DND-41 (cell line): ENCODE measurements at regions not wholly inside any gene's neighbourhood (a gene's known extent, or its start where the extent isn't known, plus 50 kb on each side); places are given as distances from the start of the nearest gene placed in this dataset.

Source experiments
- ATAC-seq: fragments of 200-7000 bp; cut with Tn5 transposase; 3 replicates; pipeline ENCODE4 v1.9.1; 2021; ENCODE audit warnings: low read depth; ENCODE audit not compliant: insufficient read depth
- DNase-seq: peaks from one replicate; pipeline ENCODE4 v3.0.0-alpha.2; 2020
- H2AFZ ChIP-seq: 2 replicates; pipeline ENCODE4 v1.6.0; 2012; ENCODE audit warnings: low read depth, low read length
- H3K27ac ChIP-seq: 2 replicates; pipeline ENCODE4 v1.5.1; 2012; ENCODE audit warnings: low read length, inconsistent platforms
- H3K27me3 ChIP-seq: fragments of 200-600 bp; sonication (generic); 2 replicates; pipeline ENCODE4 v1.6.0; 2012; ENCODE audit warnings: low read length, mild to moderate bottlenecking, inconsistent platforms; ENCODE audit not compliant: insufficient read depth, poor library complexity
- H3K36me3 ChIP-seq: 2 replicates; pipeline ENCODE4 v1.5.1; 2012; ENCODE audit warnings: low read length, inconsistent platforms; ENCODE audit not compliant: insufficient read depth
- H3K4me1 ChIP-seq: 2 replicates; pipeline ENCODE4 v1.5.1; 2012; ENCODE audit warnings: mild to moderate bottlenecking, low read length; ENCODE audit not compliant: insufficient read depth
- H3K4me2 ChIP-seq: 2 replicates; pipeline ENCODE4 v1.6.0; 2012; ENCODE audit warnings: mild to moderate bottlenecking, moderate library complexity, low read length, inconsistent platforms; ENCODE audit not compliant: insufficient read depth
- H3K4me3 ChIP-seq, 2 experiments: fragments of 200-600 bp in 1 of 2; shearing (Covaris generic) in 1 of 2; 2 replicates each; pipeline ENCODE4 v1.5.1; 2012 to 2016; ENCODE audit warnings: inconsistent platforms in 2 of 2, low read length in 2 of 2, mild to moderate bottlenecking in 2 of 2, low read depth in 1 of 2, moderate library complexity in 1 of 2
- H3K79me2 ChIP-seq: 2 replicates; pipeline ENCODE4 v1.6.0; 2012; ENCODE audit warnings: low read length, inconsistent platforms; ENCODE audit not compliant: insufficient read depth
- H3K9ac ChIP-seq: 2 replicates; pipeline ENCODE4 v1.6.0; 2012; ENCODE audit warnings: low read depth, mild to moderate bottlenecking, inconsistent platforms, low read length, moderate library complexity
- H3K9me3 ChIP-seq: 2 replicates; pipeline ENCODE4 v1.5.1; 2012; ENCODE audit warnings: low read length, moderate library complexity, mild to moderate bottlenecking, inconsistent platforms; ENCODE audit not compliant: insufficient read depth, severe bottlenecking
- H4K20me1 ChIP-seq: 2 replicates; pipeline ENCODE4 v1.6.0; 2012; ENCODE audit warnings: low read length; ENCODE audit not compliant: insufficient read depth
- EZH2 ChIP-seq: IDR thresholded peaks from 3 replicates; pipeline ENCODE4 v1.6.1; 2012; ENCODE audit warnings: borderline replicate concordance, low read depth, mild to moderate bottlenecking, moderate library complexity, low read length, inconsistent platforms; ENCODE audit not compliant: severe bottlenecking
- TF ChIP-seq, protein P1 (sequence below): IDR thresholded peaks from 2 replicates; pipeline ENCODE4 v1.5.1; 2012; ENCODE audit warnings: borderline replicate concordance, low read length, moderate library complexity, mild to moderate bottlenecking; ENCODE audit not compliant: poor library complexity, severe bottlenecking; ENCODE audit errors: extremely low read depth

DNA sequence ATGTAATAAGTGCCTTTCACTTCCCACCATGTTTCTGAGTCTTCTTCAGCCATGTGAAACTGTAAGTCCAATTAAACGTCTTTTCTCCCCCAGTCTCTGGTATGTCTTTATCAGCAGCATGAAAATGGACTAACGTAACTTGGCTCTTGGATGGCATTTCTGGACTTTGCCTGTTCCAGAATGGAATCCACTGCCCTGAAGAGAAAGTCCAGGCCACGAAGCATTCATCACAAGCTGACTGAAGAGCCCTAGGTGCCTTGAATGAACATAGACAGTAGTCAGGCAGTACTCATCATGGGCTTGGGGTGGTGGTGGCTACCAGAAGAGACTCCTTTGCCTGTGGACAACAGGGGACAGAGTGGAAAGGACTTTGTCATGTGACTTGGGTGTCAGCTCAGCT lies 1505.0 kb downstream of the SI start:
- TF ChIP-seq EZH2 = no peak
- TF ChIP-seq, protein P1, sequence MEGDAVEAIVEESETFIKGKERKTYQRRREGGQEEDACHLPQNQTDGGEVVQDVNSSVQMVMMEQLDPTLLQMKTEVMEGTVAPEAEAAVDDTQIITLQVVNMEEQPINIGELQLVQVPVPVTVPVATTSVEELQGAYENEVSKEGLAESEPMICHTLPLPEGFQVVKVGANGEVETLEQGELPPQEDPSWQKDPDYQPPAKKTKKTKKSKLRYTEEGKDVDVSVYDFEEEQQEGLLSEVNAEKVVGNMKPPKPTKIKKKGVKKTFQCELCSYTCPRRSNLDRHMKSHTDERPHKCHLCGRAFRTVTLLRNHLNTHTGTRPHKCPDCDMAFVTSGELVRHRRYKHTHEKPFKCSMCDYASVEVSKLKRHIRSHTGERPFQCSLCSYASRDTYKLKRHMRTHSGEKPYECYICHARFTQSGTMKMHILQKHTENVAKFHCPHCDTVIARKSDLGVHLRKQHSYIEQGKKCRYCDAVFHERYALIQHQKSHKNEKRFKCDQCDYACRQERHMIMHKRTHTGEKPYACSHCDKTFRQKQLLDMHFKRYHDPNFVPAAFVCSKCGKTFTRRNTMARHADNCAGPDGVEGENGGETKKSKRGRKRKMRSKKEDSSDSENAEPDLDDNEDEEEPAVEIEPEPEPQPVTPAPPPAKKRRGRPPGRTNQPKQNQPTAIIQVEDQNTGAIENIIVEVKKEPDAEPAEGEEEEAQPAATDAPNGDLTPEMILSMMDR = no peak
- H3K27me3 ChIP-seq = no peaks in the 10 kb centered on the region
- no peaks in the 10 kb centered on the region for H3K36me3 ChIP-seq
- no peaks in the 10 kb centered on the region for H4K20me1 ChIP-seq
- no peaks in the 10 kb centered on the region for H3K4me1 ChIP-seq
- no peak overlapping the region for H3K27ac ChIP-seq
- no peak overlapping the region for H3K4me3 ChIP-seq
- ATAC-seq (no peak), DNase-seq (no peak)
- H3K9ac ChIP-seq = no peak overlapping the region
- H2AFZ ChIP-seq = no peak overlapping the region
- H3K79me2 ChIP-seq = no peaks in the 10 kb centered on the region
- no peak overlapping the region for H3K4me2 ChIP-seq
- H3K9me3 ChIP-seq = peaks cover 9% of the 10 kb centered on the region

GRCh38 chr3:163572856-163573255 lies 1505.4 kb downstream of the SI start:
- H3K4me2 ChIP-seq = no peak overlapping the region
- DNase-seq = no peak
- H3K4me3 ChIP-seq = no peak overlapping the region
- no peak for ATAC-seq
- H3K9ac ChIP-seq = no peak overlapping the region
- H3K79me2 ChIP-seq = no peaks in the 10 kb centered on the region
- peaks cover 9% of the 10 kb centered on the region for H3K9me3 ChIP-seq
- TF ChIP-seq, protein P1 = no peak
- TF ChIP-seq EZH2 = no peak
- no peaks in the 10 kb centered on the region for H3K36me3 ChIP-seq
- H3K27ac ChIP-seq = no peak overlapping the region
- H4K20me1 ChIP-seq = no peaks in the 10 kb centered on the region
- no peak overlapping the region for H2AFZ ChIP-seq
- H3K27me3 ChIP-seq = no peaks in the 10 kb centered on the region
- no peaks in the 10 kb centered on the region for H3K4me1 ChIP-seq

GRCh38 chr3:163563485-163563884 lies 1514.8 kb downstream of the SI start:
- no peaks in the 10 kb centered on the region for H3K36me3 ChIP-seq
- H3K79me2 ChIP-seq = no peaks in the 10 kb centered on the region
- TF ChIP-seq EZH2 = no peak
- TF ChIP-seq, protein P1 = no peak
- no peak overlapping the region for H3K4me2 ChIP-seq
- ATAC-seq (no peak), DNase-seq (no peak)
- no peaks in the 10 kb centered on the region for H3K27me3 ChIP-seq
- H3K27ac ChIP-seq = no peak overlapping the region
- no peak overlapping the region for H3K9ac ChIP-seq
- H3K9me3 ChIP-seq = peaks cover 5% of the 10 kb centered on the region
- no peak overlapping the region for H2AFZ ChIP-seq
- no peaks in the 10 kb centered on the region for H3K4me1 ChIP-seq
- H3K4me3 ChIP-seq = no peak overlapping the region
- no peaks in the 10 kb centered on the region for H4K20me1 ChIP-seq

DNA sequence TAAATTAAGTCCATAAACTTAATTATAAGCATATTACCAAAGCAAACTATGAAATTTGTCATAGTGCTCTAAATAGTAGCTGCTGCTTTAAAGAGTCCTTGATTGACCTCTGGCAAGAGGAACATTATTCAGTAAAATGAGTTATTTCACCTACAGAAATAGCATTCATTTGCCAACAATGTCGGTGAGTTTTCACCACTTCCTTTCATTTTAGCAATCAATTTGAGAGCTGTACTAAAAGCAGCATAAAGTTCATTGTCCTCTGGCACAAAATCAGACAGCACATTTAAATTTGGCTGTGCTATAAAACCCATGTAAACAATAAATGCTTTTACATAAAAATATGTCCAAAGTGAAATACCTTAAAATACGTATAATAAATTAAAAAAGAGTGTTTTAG lies 1515.7 kb downstream of the SI start:
- DNase-seq = no peak
- H3K36me3 ChIP-seq = no peaks in the 10 kb centered on the region

More for the DNA sequence above, 1515.7 kb downstream of the SI start:
- no peak overlapping the region for H2AFZ ChIP-seq
- H3K27ac ChIP-seq = no peak overlapping the region
- no peak for TF ChIP-seq EZH2
- TF ChIP-seq, protein P1 = no peak
- no peak overlapping the region for H3K9ac ChIP-seq
- H3K79me2 ChIP-seq = no peaks in the 10 kb centered on the region
- no peak for ATAC-seq
- H3K4me2 ChIP-seq = no peak overlapping the region
- no peak overlapping the region for H3K4me3 ChIP-seq
- H4K20me1 ChIP-seq = no peaks in the 10 kb centered on the region
- peaks cover 5% of the 10 kb centered on the region for H3K9me3 ChIP-seq
- H3K27me3 ChIP-seq = no peaks in the 10 kb centered on the region
- no peaks in the 10 kb centered on the region for H3K4me1 ChIP-seq
